B cell (primary cell): ENCODE measurements at regions not wholly inside any gene's neighbourhood (a gene's known extent, or its start where the extent isn't known, plus 50 kb on each side); places are given as distances from the start of the nearest gene placed in this dataset.

ENCODE experiments used
- ATAC-seq: fragments of 200-7000 bp; cut with Tn5 transposase; one replicate; pipeline ENCODE4 v1.10.0; 2021; ENCODE audit warnings: low read depth, mild to moderate bottlenecking, moderate number of reproducible peaks, moderate library complexity
- CTCF ChIA-PET: fragments of 350-600 bp; sonication (Branson Sonifier 250); formaldehyde crosslinking; loops from one replicate; lab custom pipeline; 2021; ENCODE audit warnings: antibody characterized with exemption, inconsistent platforms; lab: Charles Lee
- POLR2A ChIA-PET: fragments of 350-600 bp; sonication (Branson Sonifier 250); formaldehyde crosslinking; loops from one replicate; lab custom pipeline; 2021; ENCODE audit warnings: antibody characterized with exemption; lab: Charles Lee
- DNase-seq: peaks from one replicate; pipeline ENCODE4 v3.0.0; 2013
- H2AFZ ChIP-seq: 2 replicates; pipeline ENCODE4 v1.6.1; 2012; ENCODE audit warnings: mild to moderate bottlenecking, low read depth, low read length; ENCODE audit not compliant: insufficient read depth, poor library complexity, severe bottlenecking
- H3K27ac ChIP-seq, 2 donors: 1 replicate in 1 of 2; 2 replicates in 1 of 2; pipeline ENCODE4 v1.5.1; 2012 to 2013; ENCODE audit warnings: low read length in 2 of 2, mild to moderate bottlenecking in 2 of 2, moderate library complexity in 1 of 2
- H3K27me3 ChIP-seq, 4 experiments: fragments of 200-600 bp in 1 of 4; sonication (generic) in 1 of 4; replicated peaks in 1 of 4; 1 replicate in 2 of 4; 2 replicates in 2 of 4; pipeline versions ENCODE4 v1.6.1 to v1.7.0; 2013 to 2016; ENCODE audit warnings: low read length in 3 of 4, mild to moderate bottlenecking in 2 of 4, mixed read lengths in 1 of 4, moderate library complexity in 1 of 4; ENCODE audit not compliant: insufficient read depth in 4 of 4, control insufficient read depth in 3 of 4; ENCODE audit errors: control extremely low read depth in 1 of 4
- H3K36me3 ChIP-seq, 2 experiments: replicated peaks in 1 of 2; 1 replicate in 1 of 2; 2 replicates in 1 of 2; pipeline versions ENCODE4 v1.6.1 to v1.7.1; 2013; ENCODE audit warnings: low read length in 1 of 2; ENCODE audit not compliant: insufficient read depth in 2 of 2, control insufficient read depth in 1 of 2; ENCODE audit errors: control extremely low read depth in 1 of 2, extremely low read depth in 1 of 2
- H3K4me1 ChIP-seq, 2 donors: fragments of 200-600 bp in 1 of 2; sonication (generic) in 1 of 2; 1 replicate in 1 of 2; 2 replicates in 1 of 2; pipeline versions ENCODE4 v1.5.1 to v1.6.1; 2013 to 2017; ENCODE audit warnings: low read length in 2 of 2; ENCODE audit not compliant: control insufficient read depth in 2 of 2, insufficient read depth in 2 of 2
- H3K4me2 ChIP-seq: replicated peaks from 2 replicates; pipeline ENCODE3; 2012; ENCODE audit warnings: mild to moderate bottlenecking, low read depth, low read length; ENCODE audit not compliant: poor library complexity, severe bottlenecking
- H3K4me3 ChIP-seq, 5 experiments: fragments of 200-600 bp in 1 of 5; sonication (generic) in 1 of 5; 1 replicate in 3 of 5; 2 replicates in 2 of 5; pipeline versions ENCODE4 v1.5.1 to v1.7.0; 2011 to 2016; ENCODE audit warnings: low read length in 4 of 5, mild to moderate bottlenecking in 4 of 5, low read depth in 2 of 5, control low read depth in 1 of 5, moderate library complexity in 1 of 5; ENCODE audit not compliant: insufficient read depth in 1 of 5; ENCODE audit errors: control extremely low read depth in 1 of 5, extremely low read depth in 1 of 5
- H3K79me2 ChIP-seq: fragments of 200-600 bp; sonication (generic); one replicate; pipeline ENCODE4 v1.6.0; 2016; ENCODE audit warnings: low read length; ENCODE audit not compliant: control insufficient read depth, insufficient read depth
- H3K9ac ChIP-seq: fragments of 200-600 bp; sonication (generic); 2 replicates; pipeline ENCODE4 v1.6.1; 2017; ENCODE audit warnings: mild to moderate bottlenecking, low read length, moderate library complexity
- H3K9me3 ChIP-seq, 3 donors: one replicate each; pipeline versions ENCODE4 v1.6.1 to v1.7.1; 2013; ENCODE audit warnings: low read length in 2 of 3; ENCODE audit not compliant: control insufficient read depth in 2 of 3, insufficient read depth in 1 of 3; ENCODE audit errors: control extremely low read depth in 1 of 3
- H4K20me1 ChIP-seq: 2 replicates; pipeline ENCODE4 v1.6.0; 2012; ENCODE audit warnings: mild to moderate bottlenecking, low read length; ENCODE audit not compliant: insufficient read depth, control insufficient read depth, poor library complexity, severe bottlenecking
- H3K27ac Mint-ChIP-seq: one replicate; pipeline ENCODE4 v1.8.0; 2021; ENCODE audit warnings: mixed read lengths
- H3K27me3 Mint-ChIP-seq: one replicate; pipeline ENCODE4 v1.8.0; 2021; ENCODE audit warnings: mixed read lengths
- H3K4me1 Mint-ChIP-seq: one replicate; pipeline ENCODE4 v1.8.0; 2021; ENCODE audit warnings: mixed read lengths
- H3K4me3 Mint-ChIP-seq: one replicate; pipeline ENCODE4 v1.8.0; 2021; ENCODE audit warnings: mixed read lengths
- H3K9me3 Mint-ChIP-seq: one replicate; pipeline ENCODE4 v1.8.0; 2022; ENCODE audit warnings: mixed read lengths; ENCODE audit not compliant: insufficient read depth
- CTCF ChIP-seq: fragments of 200-600 bp; IDR thresholded peaks from one replicate; pipeline ENCODE4 v1.8.0; 2022; ENCODE audit warnings: antibody characterized with exemption, mild to moderate bottlenecking
- EZH2 ChIP-seq: IDR thresholded peaks from 2 replicates; pipeline ENCODE4 v1.6.1; 2012; ENCODE audit warnings: borderline replicate concordance, low read depth, mild to moderate bottlenecking, moderate library complexity, low read length; ENCODE audit not compliant: insufficient read depth, poor library complexity, severe bottlenecking
- WGBS: methylation state at CpG from one replicate; pipeline ENCODE4 v1.1.5; 2013; ENCODE audit warnings: missing lambda C conversion rate; ENCODE audit not compliant: insufficient coverage; 5-methylcytosine and 5-hydroxymethylcytosine counted together
- intact Hi-C: fragments of 100-400 bp; cut with micrococcal nuclease; formaldehyde crosslinking; loops from one replicate; pipeline ENCODE4 v1.10.0; 2022

DNA sequence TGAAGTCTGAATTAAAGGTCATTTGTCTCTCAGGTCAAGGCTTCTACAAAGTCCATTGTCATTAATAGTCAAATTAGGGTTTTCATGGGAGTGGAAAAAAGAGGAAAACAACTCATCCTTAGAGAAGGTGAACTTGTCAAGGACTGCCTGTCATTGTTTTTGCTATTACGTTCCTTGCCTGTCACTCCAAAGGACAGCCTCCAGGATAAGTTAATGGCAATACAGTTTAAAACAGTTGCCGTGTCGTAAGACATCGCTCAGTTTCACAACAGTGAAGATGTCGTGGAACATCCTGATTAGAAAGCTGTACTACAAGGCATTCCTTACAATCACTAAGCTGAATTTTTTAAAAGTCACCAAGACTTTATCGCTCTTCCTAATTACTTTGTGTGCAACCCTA is 466.8 kb upstream of the SMIM31 start:
- no peaks in the 10 kb centered on the region for H3K27me3 Mint-ChIP-seq

GRCh38 chr4:164288578-164288977 is 465.4 kb upstream of the SMIM31 start:
- no peaks in the 10 kb centered on the region for H3K9me3 Mint-ChIP-seq
- ChIA-PET CTCF (no interaction called here), POLR2A (no interaction called here)
- no peak overlapping the region for H3K9ac ChIP-seq
- intact Hi-C loops = no loop called here
- no peak overlapping the region for H3K4me3 ChIP-seq
- no peaks in the 10 kb centered on the region for H3K4me1 Mint-ChIP-seq
- H2AFZ ChIP-seq = no peak overlapping the region
- no CpG with 5 or more reads among the region's 5 CpGs for WGBS
- TF ChIP-seq CTCF = no peak
- no peak for TF ChIP-seq EZH2
- ATAC-seq (no peak), DNase-seq (no peak)
- no peaks in the 10 kb centered on the region for H3K36me3 ChIP-seq
- no peaks in the 10 kb centered on the region for H3K4me1 ChIP-seq
- no peaks in the 10 kb centered on the region for H4K20me1 ChIP-seq
- H3K4me3 Mint-ChIP-seq = no peak overlapping the region
- no peak overlapping the region for H3K27ac ChIP-seq
- H3K27ac Mint-ChIP-seq = no peak overlapping the region
- H3K9me3 ChIP-seq = no peaks in the 10 kb centered on the region
- no peaks in the 10 kb centered on the region for H3K79me2 ChIP-seq
- no peaks in the 10 kb centered on the region for H3K27me3 ChIP-seq
- H3K27me3 Mint-ChIP-seq = no peaks in the 10 kb centered on the region
- H3K4me2 ChIP-seq = no peak overlapping the region

More for the DNA sequence above, 466.8 kb upstream of the SMIM31 start:
- Histone ChIP-seq H2AFZ (no peak overlapping the region), H3K79me2 (no peaks in the 10 kb centered on the region), H3K9ac (no peak overlapping the region), H3K4me3 (no peak overlapping the region), H3K36me3 (no peaks in the 10 kb centered on the region), H3K4me1 (no peaks in the 10 kb centered on the region), H3K9me3 (no peaks in the 10 kb centered on the region), H3K27me3 (no peaks in the 10 kb centered on the region), H3K4me2 (no peak overlapping the region), H3K27ac (no peak overlapping the region), H4K20me1 (no peaks in the 10 kb centered on the region)
- POLR2A ChIA-PET = no interaction called here
- CTCF ChIA-PET = no interaction called here
- TF ChIP-seq CTCF (no peak), EZH2 (no peak)
- Mint-ChIP-seq H3K9me3 (no peaks in the 10 kb centered on the region), H3K4me1 (no peaks in the 10 kb centered on the region), H3K4me3 (no peak overlapping the region), H3K27ac (no peak overlapping the region)
- no peak for ATAC-seq
- 88% methylated on average over 3 of the region's 6 CpGs for WGBS
- DNase-seq = no peak
- intact Hi-C loops = no loop called here
